T follicular helper cell (primary cell): ENCODE measurements at regions not wholly inside any gene's neighbourhood (a gene's known extent, or its start where the extent isn't known, plus 50 kb on each side); places are given as distances from the start of the nearest gene placed in this dataset.

Experiments
- DNase-seq: peaks from one replicate; pipeline ENCODE4 v3.0.0-alpha.2; 2020; ENCODE audit warnings: low read depth

DNA sequence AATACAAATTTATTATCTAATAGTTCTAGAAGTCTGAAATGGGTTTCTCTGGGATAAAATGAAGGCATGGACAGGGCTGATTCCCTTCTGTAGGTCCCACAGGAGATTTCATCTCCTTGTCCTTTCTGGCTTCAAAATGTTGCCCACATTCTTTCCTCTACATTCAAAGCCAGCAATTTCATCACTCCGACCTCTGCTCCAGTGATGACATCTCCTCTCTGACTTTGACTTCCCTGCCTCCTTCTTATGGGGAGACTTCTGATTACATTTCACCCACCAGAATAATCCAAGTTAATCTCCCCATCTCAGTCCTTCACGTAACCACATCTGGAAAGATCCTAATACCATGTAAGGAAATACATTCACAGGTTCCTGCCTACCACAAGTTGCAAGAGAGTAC lies 358.0 kb upstream of the C1orf87 start:
- no peak for DNase-seq

GRCh38 chr1:60430375-60430774 lies 356.8 kb upstream of the C1orf87 start:
- DNase-seq: no peak

DNA sequence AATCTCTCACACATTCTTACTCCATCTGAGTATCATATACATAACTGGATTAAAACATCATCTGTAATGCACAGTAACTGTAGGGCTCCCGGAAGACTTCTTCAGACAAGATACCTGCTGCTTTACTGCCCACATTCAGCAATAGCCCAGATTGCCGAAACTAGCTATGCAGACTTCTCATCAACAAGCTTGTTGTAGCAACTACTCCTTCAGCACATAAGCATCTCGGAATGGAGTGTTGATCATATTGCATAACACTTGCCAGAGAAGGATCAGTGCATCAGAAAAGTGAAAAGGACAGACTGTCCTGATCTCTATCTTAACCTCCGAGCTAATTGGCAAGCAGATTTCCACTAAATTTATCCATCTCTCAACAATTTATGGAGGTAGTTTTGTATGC lies 354.6 kb upstream of the C1orf87 start:
- DNase-seq: no peak

DNA sequence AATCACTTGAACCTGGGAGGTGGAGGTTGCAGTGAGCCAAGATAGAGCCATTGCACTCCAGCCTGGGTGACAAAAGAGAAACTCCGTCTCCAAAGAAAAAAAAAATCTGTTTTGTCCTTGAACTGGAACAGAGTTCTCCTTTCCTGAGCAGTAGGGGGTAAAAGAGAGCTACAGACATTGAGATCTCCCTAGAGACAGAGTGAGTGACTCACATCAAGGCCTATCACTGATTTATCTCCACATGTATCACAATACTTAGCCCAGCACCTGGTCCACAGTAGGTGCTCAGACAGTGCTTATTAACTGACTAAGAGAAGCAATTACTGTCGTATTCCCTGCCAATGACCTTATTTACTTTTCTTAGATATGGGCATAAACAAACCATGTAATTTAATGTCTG lies 354.1 kb upstream of the C1orf87 start:
- DNase-seq: no peak

DNA sequence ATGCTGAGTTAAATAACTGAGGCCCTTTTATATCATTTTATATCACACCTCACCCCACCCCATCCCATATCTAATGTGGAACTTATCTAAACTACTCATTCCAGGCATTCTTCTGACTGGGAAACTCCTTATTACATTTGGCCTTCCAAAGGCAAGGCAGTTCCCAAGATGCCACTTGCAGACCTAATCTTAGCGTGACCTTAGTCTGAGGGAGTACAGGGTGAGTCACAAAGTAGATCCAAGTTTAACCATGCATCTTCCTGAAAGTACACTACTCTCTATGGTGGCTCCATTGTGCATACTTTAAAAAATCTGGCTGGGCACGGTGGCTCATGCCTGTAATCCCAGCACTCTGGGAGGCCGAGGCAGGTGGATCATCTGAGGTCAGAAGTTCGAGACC lies 353.6 kb upstream of the C1orf87 start:
- no peak for DNase-seq

DNA sequence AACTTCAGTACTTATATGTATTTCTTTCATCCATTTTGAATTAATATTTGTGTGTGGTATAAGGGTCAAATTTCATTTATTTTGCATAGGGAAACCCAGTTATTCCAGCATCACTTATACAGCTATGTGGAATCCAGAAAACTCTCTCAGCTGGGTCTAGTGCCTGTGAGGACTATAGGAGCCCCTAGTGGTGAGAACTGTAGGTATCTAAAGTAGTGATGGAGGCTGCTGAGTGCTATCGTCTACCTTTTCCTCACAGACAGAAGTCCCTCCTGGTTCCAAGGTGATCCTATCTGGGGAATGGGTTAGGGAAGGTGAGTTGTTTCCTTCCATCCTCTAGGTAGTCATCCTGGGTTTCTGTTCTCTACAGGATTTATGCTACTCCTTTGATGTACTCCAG lies 352.0 kb upstream of the C1orf87 start:
- no peak for DNase-seq

DNA sequence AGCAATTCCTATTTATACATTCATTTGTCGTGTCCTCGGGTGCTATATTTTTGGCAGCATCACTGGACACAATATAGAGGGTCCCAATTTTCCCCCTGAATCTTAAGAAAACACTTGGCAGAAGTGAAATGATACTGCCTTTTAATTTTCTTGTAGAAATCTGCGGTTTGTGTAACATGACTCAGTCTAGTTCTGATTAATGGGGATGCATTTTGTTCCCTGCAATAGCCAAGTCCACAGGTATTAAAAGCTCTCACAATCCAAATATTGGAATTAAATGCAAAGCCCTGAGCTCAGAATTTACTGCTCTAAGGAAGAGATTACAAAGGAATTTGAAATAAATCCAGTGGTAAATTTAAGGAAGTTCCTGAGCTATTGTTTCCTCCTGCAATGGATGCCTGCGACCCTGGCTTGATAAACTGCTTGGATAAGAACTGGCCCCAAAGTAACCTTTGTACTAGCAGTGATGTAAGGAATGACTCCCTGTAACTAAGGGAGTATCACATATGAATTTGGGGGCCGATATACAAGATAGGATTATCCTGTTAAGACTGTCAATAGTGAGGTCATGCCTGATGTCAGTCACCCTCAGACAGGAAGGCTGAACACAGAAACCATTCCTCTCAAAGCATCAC lies 349.7 kb upstream of the C1orf87 start:
- no peak for DNase-seq

DNA sequence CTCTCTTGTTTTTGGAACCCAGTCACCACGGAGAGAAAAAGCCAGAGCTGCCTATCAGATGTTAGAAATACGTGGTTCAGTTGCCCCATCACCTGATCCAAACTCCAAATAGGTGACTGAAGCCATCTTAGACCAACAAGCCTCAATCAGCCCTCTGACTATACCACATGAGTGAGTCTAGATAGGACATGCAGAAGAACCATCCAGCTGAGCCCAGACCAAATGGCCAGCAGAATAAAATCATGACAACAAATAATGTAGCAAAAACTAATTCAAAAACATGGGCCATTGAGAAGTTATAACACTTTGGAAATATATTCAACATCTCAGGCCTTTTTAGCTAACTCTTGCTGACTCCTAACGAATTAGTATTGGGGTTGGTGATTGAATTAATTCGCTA lies 348.4 kb upstream of the C1orf87 start:
- DNase-seq: no peak

DNA sequence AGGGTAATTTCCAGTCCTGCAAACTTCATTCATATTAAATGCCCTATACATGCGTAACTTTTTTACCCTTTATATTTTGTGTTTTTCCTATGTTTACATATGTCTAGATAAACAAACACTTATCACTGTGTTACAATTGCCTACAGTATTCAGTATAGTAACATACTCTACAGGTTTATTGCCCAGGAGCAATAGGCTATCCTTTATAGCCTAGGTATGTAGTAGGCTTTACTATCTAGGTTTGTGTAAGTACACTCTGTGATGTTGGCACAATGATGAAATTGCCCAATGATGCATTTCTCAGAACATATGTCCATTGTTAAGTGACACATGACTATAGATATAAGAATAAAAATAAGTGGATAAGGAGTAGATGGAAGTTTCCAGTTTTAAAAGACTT lies 345.5 kb upstream of the C1orf87 start:
- no peak for DNase-seq

DNA sequence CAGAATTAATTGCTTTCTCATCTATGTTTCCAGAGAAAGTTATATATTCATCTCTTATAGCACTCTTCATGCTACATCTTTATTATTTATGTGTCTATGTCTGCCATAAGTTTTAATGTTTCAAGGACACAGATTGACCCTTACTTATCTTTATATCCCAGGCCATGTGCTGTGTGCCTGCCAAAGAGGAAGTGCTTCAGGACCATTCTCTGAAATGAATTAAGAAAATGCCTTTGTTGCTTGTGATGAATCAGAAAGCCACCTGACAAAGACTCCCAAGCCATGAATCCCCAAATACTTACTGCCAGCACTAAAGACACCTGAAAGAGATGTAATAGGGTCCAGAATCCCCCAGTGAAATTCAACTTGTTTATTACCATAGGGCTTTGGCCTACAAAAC lies 342.1 kb upstream of the C1orf87 start:
- no peak for DNase-seq

GRCh38 chr1:60413091-60413490 lies 339.5 kb upstream of the C1orf87 start:
- no peak for DNase-seq

- no peak for DNase-seq
Measured at GRCh38 chr1:60411591-60411990, 338.0 kb upstream of the C1orf87 start.

DNA sequence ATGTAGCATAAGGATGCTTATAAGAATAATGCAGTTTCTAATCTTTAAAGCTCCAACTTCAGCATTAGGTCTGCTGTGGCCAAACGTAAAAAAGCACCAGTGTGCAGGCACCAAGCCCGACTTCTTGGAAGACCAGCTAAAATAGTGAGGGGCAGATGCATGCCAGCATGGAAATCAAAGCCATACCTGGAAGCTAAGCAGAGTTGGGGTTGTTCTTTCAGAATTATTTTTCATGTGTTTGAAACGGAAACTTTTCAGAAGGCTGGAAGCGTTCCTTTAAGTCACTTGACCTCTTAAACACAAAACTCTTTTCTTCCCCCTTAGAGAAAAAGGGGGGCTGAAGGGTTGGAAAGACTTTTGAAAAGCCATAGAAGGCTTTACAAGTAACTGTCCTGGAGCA lies 329.2 kb upstream of the C1orf87 start:
- no peak for DNase-seq

DNA sequence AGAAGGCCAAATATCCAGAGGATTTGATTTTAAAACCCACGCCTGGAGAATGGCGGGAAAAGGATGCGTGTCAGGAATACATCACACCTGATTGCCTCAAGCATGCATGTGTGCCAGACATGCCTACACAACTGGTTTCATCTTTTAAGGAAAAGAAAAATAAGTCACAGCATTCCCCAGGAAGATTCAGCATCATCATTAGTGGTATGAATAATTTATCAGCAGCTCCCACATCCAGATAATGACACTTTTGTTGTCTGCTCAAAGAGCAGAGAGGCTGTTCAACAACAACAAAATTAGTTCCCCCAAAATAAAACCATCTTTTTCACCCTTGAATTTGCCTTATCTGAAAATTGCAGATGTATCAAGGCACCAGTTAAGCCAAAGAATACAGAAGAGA lies 328.6 kb upstream of the C1orf87 start:
- no peak for DNase-seq

DNA sequence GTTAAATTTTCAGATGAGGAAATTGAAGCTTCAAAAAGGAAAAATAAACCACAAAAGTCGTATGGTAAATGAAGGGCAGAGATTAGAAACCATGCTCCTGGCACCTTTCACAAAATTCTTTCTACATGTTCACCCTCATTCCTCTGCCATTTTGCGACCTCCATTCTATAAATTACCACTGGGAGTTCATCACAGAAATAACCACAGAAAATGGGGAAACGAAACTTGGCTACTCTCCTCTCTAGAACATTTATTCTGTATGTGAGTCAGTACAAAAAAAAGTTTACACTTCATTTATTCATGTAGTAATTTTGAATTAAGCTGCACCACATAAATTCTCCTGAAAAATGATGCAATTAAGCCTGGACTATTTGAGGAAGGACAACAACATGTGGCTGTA lies 320.9 kb upstream of the C1orf87 start:
- DNase-seq: no peak

DNA sequence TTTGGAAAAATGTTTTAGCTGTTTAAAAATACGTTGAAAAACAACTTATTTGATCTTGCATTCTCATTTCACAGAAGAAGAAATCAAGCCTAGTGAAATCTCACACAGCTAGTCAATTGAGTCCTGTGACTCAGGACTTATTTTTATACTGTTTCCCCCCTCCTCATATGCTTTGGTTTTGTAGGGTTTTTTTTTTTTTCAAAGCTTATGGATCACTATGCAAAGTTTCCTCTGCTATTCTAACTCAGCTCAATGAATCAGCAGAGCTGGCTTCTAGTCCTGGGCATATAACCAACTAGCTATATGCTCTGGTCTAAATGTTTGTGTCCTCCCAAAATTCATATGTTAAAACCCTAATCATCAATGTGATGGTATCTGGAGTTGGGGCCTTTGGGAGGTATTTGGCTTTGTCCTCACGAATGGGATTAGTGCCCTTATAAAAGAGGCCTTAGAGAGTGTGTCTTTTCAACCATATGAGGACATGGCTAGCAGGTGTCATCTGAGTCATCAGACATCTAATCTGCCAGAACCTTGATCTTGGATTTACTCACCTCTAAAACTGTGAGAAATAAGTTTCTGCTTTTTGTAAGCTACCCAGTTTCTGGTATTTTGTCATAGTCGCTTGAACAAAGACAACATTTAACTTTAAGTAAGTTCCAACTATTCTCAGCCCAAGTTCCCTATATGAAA lies 317.2 kb upstream of the C1orf87 start:
- DNase-seq: no peak

DNA sequence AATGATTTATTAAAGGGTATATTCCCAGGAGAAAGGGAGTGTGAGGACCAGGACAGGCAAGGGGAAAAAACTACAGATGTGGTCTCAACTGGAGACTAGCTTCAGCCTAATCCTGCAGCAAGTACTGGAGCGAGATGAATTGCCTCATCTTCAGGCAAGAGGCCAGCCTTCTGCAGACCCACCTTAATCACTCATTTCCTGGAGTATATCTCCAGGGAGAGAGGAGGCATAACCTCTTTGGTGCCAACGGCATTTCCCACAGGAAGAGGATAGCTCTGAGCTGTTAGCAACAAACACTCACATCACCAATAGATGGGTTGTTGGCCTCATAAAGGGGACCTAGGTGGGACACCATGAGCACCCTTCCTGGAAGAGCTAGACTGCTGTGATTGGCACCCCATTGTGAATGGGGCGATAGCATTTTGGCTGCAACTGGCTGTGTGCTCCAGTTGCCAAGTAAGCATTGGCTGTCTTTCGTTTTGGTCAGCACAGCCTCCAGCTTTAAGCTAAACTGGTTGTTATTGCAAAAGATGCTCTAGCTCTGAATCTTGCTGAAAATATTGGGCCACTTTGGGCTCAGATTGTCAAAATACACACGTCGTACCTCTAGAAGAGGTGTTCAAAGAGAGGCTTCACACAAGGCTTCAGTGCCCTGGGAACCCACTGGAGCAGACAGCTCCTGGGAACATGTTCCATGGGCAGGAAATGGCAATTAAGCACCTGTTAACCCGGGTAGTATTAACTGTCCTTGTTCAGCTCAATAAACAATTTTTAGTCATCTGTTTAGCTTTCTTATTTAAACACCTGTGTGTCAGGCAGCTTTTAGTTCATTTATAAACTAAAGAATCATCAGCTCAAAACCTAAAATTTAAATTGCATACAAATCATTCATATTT lies 314.8 kb upstream of the C1orf87 start:
- no peak for DNase-seq

DNA sequence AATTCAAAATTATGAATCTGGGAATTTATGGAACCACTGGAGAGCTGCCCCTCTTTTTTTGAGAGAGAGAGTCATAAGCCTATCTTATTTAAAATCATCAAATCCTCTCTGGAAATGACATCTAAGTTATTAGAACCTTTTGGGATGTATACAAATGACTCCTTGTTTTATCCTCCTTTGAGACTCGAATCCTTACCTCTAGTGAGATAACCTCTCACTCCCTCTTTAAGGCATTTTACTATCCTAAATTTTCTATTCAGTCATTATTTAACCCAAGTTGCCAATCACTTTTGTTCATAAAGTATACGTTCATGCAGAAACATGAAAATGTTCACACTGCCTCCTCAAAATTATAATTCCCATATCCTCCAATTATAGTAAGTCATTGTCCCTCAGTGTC lies 313.6 kb upstream of the C1orf87 start:
- DNase-seq: no peak

- DNase-seq: no peak
Measured at GRCh38 chr1:60386249-60386648, 312.7 kb upstream of the C1orf87 start.

- no peak for DNase-seq
Measured at GRCh38 chr1:60376196-60376595, 302.6 kb upstream of the C1orf87 start.

GRCh38 chr1:60374537-60374936 lies 301.0 kb upstream of the C1orf87 start:
- DNase-seq: no peak

- no peak for DNase-seq
Measured at GRCh38 chr1:60367532-60367931, 294.0 kb upstream of the C1orf87 start.

DNA sequence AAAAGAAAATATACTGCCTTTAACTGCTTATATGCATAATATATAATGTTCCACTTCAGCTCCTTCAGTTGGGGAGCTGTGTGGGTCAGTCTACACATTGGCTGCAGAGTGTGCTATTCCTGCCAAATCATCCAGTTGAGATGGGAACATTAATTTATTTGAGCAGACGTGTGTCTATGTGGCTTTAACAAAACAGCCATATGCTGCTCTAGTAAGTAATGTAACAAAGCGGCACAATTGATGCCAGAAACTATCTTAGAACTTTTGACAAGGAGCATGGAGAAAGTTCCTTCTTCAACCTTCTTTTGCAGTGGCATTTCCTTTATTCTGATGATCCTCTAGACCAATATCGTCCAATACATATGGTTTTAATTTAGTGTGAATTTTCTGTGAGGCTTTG lies 285.9 kb upstream of the C1orf87 start:
- DNase-seq: no peak
